ENCODE measurements at regions not wholly inside any gene's neighbourhood (a gene's known extent, or its start where the extent isn't known, plus 50 kb on each side); places are given as distances from the start of the nearest gene placed in this dataset.
"Not testable (repeated sequence)": the region's sequence is repeated elsewhere in the genome, so short reads cannot be mapped to it uniquely, and the experiment has no call there.

DNA sequence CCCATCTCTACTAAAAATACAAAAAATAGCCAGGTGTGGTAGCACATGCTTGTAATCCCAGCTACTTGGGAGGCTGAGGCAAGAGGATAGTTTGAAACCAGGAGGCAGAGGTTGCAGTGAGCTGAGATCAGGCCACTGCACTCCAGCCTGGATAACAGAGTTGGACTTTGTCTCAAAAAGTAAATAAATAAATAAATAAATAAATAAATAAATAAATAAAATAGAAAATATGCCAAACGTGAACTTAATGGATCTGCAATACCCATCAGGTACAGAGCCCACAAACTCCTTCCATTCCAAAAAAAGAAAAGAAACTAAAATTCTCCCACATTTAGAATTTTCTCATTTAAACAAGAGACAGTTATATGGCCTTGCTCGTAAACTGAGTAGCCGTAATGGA is 702.7 kb downstream of the CDH18 start:
- peaks cover 8 to 11% of the 10 kb centered on the region in 2 donors for H3K9me3 Mint-ChIP-seq
- no peaks in the 10 kb centered on the region for H3K36me3 Mint-ChIP-seq
- H3K4me3 Mint-ChIP-seq, result no peak overlapping the region
- DNase-seq, result no peak
- no peaks in the 10 kb centered on the region for H3K27me3 Mint-ChIP-seq
- ATAC-seq (replicated peaks), result no peak
- H3K4me1 Mint-ChIP-seq, result no peaks in the 10 kb centered on the region
- H3K27ac Mint-ChIP-seq, result no peak overlapping the region

DNA sequence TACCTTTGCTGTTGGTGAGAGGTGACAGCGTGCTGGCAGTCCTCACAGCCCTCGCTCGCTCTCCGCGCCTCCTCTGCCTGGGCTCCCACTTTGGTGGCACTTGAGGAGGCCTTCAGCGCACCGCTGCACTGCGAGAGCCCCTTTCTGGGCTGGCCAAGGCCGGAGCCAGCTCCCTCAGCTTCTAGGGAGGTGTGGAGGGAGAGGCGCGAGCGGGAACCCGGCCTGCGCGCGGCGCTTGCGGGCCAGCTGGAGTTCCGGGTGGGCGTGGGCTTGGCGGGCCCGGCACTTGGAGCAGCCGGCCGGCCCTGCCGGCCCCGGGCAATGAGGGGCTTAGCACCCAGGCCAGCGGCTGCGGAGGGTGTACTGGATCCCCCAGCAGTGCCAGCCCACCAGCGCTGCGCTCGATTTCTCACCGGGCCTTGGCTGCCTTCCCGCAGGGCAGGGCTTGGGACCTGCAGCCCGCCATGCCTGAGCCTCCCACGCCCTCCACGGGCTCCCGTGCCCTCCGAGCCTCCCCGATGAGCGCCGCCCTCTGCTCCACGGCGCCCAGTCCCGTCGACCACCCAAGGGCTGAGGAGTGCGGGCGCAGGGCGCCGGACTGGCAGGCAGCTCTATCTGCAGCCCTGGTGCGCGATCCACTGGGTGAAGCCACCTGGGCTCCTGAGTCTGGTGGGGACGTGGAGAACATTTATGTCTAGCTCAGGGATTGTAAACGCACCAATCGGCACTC is 700.3 kb downstream of the CDH18 start:
- H3K27ac Mint-ChIP-seq; H3K4me1 Mint-ChIP-seq; ATAC-seq (replicated peaks); DNase-seq; H3K4me3 Mint-ChIP-seq; H3K27me3 Mint-ChIP-seq; H3K36me3 Mint-ChIP-seq: not testable (repeated sequence)
- H3K9me3 Mint-ChIP-seq, result peaks cover 7 to 11% of the 10 kb centered on the region in 2 donors

DNA sequence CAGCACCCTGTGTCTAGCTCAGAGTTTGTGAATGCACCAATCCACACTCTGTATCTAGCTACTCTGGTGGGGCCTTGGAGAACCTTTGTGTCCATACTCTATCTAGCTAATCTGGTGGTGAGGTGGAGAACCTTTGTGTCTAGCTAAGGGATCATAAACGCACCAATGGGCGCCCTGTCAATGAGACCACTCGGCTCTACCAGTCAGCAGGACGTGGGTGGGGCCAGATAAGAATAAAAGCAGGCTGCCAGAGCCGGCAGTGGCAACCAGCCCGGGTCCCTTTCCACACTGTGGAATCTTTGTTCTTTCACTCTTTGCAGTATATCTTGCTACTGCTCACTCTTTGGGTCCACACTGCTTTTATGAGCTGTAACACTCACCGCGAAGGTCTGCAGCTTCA is 699.7 kb downstream of the CDH18 start:
- H3K27me3 Mint-ChIP-seq; H3K4me3 Mint-ChIP-seq; H3K27ac Mint-ChIP-seq; ATAC-seq (replicated peaks); H3K4me1 Mint-ChIP-seq; H3K9me3 Mint-ChIP-seq; H3K36me3 Mint-ChIP-seq; DNase-seq: not testable (repeated sequence)

DNA sequence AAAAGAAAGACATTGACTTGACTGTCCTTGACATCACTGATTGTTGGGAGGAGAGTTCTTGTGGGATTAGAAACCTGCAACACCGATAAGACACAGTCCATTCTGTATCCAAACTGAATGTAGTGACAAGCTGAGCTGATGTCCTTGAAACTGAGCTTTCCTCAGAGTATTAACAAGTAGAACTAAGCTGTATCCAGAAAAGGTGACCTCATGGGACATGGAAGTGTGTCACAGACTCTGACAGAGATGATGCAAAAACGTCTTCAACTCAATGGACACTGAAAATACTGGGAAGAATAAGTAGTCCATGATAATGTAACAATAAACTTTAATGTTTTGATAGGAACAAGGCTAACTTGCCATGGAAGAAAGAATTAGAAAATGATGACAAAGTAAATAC is 690.1 kb downstream of the CDH18 start:
- DNase-seq (no peak), ATAC-seq (replicated peaks) (no peak)
- Mint-ChIP-seq H3K27ac (no peak overlapping the region), H3K36me3 (no peaks in the 10 kb centered on the region), H3K4me1 (no peaks in the 10 kb centered on the region), H3K9me3 (no peaks in the 10 kb centered on the region), H3K4me3 (no peak overlapping the region), H3K27me3 (no peaks in the 10 kb centered on the region)

DNA sequence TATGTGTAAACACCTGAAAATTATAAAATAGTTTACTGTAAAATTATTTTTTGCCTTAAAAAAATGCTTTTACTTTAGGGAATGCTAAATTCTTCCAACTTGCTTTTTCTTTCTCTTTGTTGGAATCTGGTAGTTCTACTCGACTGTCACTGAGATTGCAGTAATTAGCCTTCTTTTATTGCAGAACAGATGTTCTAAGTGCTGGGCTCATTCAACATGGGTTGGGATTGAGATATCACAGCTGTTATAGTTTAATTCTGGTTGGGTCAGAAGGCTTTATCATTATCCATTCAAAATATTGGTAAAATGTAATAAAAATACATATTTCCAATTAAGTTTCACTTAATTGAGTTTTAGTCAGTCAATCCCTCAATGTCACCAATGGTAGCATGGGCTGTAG is 686.7 kb downstream of the CDH18 start:
- Mint-ChIP-seq H3K27ac (no peak overlapping the region), H3K4me3 (no peak overlapping the region), H3K27me3 (no peaks in the 10 kb centered on the region), H3K9me3 (peaks cover 5 to 6% of the 10 kb centered on the region in 2 donors), H3K4me1 (no peaks in the 10 kb centered on the region), H3K36me3 (no peaks in the 10 kb centered on the region)
- no peak for ATAC-seq (replicated peaks)
- DNase-seq, result no peak

DNA sequence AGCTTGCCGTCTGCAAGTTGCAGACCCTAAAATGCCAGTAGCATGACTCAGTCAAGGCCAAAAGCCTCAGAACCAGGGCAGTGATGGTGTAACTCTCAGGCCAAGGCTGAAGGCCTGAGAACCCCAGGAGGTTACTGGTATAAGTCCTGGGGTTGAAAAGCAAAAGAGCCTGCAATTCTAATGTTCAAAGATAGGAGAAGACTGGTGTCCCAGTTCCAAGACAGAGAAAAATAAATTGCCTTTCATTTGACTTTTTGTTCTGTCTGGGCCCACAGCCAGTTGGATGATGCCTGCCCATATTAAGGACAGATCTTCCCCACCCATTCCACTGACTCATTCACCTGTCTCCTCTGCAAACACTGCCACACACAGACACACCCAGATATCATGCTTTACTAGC is 673.2 kb downstream of the CDH18 start:
- Mint-ChIP-seq H3K4me1 (no peaks in the 10 kb centered on the region), H3K27me3 (no peaks in the 10 kb centered on the region), H3K9me3 (peaks cover 4 to 9% of the 10 kb centered on the region in 2 donors), H3K36me3 (no peaks in the 10 kb centered on the region), H3K27ac (no peak overlapping the region), H3K4me3 (no peak overlapping the region)
- DNase-seq, result no peak
- no peak for ATAC-seq (replicated peaks)

DNA sequence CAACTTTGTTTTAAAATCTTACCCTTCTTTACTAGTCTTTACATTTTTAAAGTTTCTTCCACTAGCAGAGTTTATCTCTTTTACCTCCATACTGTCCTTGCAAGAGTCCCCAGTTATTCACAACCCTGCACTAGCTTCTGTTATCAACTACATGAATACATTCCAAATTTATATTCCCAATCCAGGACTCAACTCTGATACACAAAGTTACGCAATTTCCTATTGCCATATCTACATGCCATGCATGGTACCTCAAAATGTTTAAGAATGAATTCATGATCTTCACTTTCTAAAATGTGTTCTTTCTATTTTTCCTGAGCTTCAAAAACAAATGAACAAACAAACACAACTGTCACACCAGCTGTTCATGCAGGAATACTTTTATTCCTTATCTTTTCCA is 668.7 kb downstream of the CDH18 start:
- peaks cover 4 to 8% of the 10 kb centered on the region in 2 donors for H3K9me3 Mint-ChIP-seq
- no peak overlapping the region for H3K4me3 Mint-ChIP-seq
- DNase-seq, result no peak
- ATAC-seq (replicated peaks), result no peak
- no peaks in the 10 kb centered on the region for H3K27me3 Mint-ChIP-seq
- no peaks in the 10 kb centered on the region for H3K36me3 Mint-ChIP-seq
- H3K27ac Mint-ChIP-seq, result no peak overlapping the region
- H3K4me1 Mint-ChIP-seq, result no peaks in the 10 kb centered on the region

DNA sequence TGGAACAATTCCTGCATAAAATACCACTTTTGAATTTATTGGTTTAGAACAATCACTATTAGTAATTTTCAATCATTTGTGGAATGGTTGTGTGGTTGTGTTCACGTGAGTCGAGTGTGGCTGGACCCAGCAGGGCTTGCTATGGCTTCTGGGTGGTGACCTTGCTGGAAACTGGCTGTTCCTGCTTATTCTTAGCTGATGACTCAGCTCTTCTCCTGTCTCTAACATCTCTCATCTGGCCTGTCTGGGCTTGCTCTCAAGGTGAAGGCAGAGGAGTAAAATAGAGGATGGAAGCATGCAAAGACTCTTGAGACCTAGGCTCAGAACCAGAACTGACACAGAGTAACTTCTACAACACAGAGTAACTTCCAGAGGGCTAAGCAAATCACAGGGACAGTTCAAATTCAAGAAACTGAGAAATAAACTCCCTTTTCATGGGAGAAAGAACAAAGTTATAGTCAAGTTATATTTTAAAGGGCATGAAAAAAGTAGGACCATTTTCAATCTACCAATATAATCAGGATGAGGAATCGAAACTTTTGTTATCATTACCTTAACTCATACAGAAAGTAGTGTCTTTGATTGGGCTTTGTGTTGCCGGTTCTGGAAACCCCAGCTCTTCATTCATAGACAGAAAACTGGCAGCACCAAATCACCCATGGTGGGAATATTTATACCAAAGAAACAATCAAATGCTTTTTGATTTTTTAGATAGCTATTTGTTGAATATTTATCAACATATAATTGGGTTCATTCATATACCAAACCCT is 665.1 kb downstream of the CDH18 start:
- no peaks in the 10 kb centered on the region for H3K36me3 Mint-ChIP-seq
- DNase-seq (no peak), ATAC-seq (replicated peaks) (no peak)
- peaks cover 0 to 3% of the 10 kb centered on the region in 2 donors for H3K9me3 Mint-ChIP-seq
- no peak overlapping the region for H3K27ac Mint-ChIP-seq
- H3K27me3 Mint-ChIP-seq, result no peaks in the 10 kb centered on the region
- no peak overlapping the region for H3K4me3 Mint-ChIP-seq
- H3K4me1 Mint-ChIP-seq, result no peaks in the 10 kb centered on the region

DNA sequence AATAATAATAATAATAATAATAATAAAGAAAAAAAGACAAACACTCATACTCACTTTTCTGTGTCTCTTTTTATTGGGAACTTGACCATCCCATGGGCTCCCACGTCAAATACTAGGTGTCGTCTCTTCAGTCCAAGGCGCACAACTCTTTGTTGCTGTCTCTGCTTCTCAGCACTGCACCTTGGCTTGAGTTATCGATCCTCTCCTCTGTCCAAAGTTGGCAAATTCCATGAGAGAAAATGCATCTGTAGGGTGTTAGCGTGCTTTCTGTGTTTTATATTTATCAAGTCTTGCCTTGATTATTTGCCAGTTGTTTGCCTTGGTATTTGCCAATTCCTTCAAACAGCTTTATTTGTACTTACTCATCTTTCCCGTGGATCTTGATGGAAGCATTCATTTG is 653.7 kb downstream of the CDH18 start:
- Mint-ChIP-seq H3K4me3 (no peak overlapping the region), H3K36me3 (no peaks in the 10 kb centered on the region), H3K9me3 (peaks cover 5 to 8% of the 10 kb centered on the region in 2 donors), H3K27ac (no peak overlapping the region), H3K27me3 (no peaks in the 10 kb centered on the region), H3K4me1 (no peaks in the 10 kb centered on the region)
- no peak for ATAC-seq (replicated peaks)
- no peak for DNase-seq

DNA sequence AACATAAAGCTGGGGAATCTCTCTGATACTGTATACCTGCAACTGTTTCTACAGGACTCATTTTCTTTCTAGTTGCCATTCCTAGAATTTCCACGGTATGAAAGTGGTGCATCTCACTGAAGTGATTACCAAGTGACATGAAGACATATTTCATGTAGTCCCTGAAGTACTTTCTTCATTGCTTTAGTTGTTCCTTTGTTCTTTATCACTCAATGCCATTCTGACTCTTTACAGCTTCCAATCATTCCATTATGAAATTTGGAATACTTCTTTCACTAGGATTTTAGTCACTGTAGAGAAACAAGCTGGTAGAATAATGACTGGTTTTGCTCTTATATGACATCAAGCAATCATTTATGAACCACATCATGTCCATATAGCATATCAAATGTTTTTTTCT is 645.1 kb downstream of the CDH18 start:
- ATAC-seq (replicated peaks) (no peak), DNase-seq (no peak)
- H3K27me3 Mint-ChIP-seq, result no peaks in the 10 kb centered on the region
- no peaks in the 10 kb centered on the region for H3K36me3 Mint-ChIP-seq
- H3K4me3 Mint-ChIP-seq, result no peak overlapping the region
- H3K4me1 Mint-ChIP-seq, result no peaks in the 10 kb centered on the region
- peaks cover 9 to 10% of the 10 kb centered on the region in 2 donors for H3K9me3 Mint-ChIP-seq
- H3K27ac Mint-ChIP-seq, result no peak overlapping the region

DNA sequence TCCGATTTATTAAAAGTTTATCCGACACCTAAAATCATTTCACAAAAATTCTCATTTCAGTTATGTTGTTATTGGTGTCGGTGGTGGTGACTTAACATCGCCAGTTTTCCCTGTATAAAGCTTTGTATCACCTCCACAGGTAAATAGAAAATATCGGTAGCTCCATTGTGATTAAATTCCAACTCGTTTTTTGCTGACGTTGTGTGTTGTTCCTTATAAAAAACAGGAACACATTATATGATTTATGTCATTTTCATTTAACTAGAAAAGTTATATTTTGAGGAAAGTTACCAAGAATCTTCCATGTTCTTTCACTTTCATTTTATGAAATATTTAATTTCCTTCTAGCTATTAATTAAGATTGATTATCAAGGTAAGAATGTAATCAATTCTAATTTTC is 635.9 kb downstream of the CDH18 start:
- Mint-ChIP-seq H3K36me3 (no peaks in the 10 kb centered on the region), H3K4me3 (no peak overlapping the region), H3K4me1 (no peaks in the 10 kb centered on the region), H3K27ac (no peak overlapping the region), H3K27me3 (no peaks in the 10 kb centered on the region), H3K9me3 (no peaks in the 10 kb centered on the region)
- DNase-seq (no peak), ATAC-seq (replicated peaks) (no peak)

DNA sequence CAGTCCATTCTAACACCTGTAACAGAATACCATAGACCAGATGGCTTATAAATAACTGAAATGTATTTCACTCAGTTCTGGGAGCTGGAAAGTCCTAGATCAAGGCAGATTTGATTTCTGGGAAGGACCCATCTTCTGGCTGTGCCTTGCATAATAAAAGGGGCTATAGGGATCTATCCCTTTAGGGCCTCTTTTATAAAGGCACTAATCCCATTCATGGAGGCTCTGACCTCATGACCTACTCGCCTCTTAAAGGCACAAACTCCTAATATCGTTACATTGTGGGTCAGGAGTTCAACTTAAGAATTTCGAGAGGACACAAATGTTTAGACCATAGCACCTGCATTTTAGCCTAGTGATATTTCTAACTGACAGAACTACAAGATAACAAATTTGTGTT is 619.0 kb downstream of the CDH18 start:
- H3K27me3 Mint-ChIP-seq, result no peaks in the 10 kb centered on the region
- no peak for ATAC-seq (replicated peaks)

DNA sequence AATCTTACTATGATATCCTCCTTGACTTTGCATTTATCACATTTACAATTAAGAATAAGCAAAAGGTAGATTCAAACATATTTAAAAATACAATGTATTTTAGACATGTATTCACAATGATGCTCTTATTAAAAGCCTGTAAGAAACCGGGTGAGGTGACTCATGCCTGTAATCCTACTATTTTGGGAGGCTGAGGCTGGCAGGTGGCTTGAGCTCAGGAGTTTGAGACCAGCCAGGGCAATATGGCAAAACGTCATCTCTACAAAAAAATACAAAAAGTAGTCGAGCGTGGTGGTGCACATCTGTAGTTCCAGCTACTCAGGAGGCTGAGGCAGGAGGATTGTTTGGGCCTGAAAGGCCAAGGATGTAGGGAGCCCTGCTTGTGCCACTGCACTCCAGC is 618.4 kb downstream of the CDH18 start:
- DNase-seq (no peak), ATAC-seq (replicated peaks) (no peak)
- no peaks in the 10 kb centered on the region for H3K4me1 Mint-ChIP-seq
- H3K36me3 Mint-ChIP-seq, result no peaks in the 10 kb centered on the region
- no peaks in the 10 kb centered on the region for H3K9me3 Mint-ChIP-seq
- no peak overlapping the region for H3K4me3 Mint-ChIP-seq
- H3K27ac Mint-ChIP-seq, result no peak overlapping the region
- no peaks in the 10 kb centered on the region for H3K27me3 Mint-ChIP-seq

More for the DNA sequence above, 619.0 kb downstream of the CDH18 start:
- no peaks in the 10 kb centered on the region for H3K4me1 Mint-ChIP-seq
- H3K4me3 Mint-ChIP-seq, result no peak overlapping the region
- no peaks in the 10 kb centered on the region for H3K9me3 Mint-ChIP-seq
- H3K27ac Mint-ChIP-seq, result no peak overlapping the region
- DNase-seq, result no peak
- no peaks in the 10 kb centered on the region for H3K36me3 Mint-ChIP-seq

DNA sequence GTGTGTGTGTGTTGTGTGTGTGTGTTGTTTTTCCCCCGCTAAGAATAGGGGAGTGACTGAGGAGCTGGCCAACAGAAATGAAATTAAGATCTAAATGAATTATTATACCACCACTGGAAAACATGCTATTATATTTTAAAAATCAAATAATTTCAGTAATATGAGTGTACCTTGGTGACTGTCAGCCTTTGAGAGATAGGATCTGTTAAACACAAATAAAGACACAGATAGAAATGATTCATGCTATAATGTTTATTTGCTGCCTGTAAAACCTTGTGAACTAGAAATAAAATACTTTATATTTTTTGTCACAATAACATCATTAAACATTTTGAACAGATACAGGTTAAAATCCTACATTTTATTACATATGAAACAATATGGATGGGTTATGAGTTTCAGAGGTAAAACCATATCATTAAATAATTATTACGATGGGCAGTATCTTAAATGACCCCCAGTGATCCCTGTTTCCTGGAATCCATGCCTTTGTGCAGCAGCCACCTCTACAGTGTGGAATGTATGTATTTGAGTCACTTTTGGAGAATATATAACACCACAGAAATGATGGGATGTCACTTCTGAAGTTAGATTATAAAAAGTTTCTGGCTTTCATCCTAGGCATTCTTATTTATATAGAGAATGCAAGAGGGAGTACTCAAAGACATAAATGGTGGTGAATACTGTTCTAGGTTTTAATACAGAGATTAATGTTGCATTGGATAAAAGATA is 617.2 kb downstream of the CDH18 start:
- ATAC-seq (replicated peaks) (no peak), DNase-seq (no peak)
- Mint-ChIP-seq H3K27ac (no peak overlapping the region), H3K36me3 (no peaks in the 10 kb centered on the region), H3K4me3 (no peak overlapping the region), H3K27me3 (no peaks in the 10 kb centered on the region), H3K9me3 (no peaks in the 10 kb centered on the region), H3K4me1 (no peaks in the 10 kb centered on the region)

DNA sequence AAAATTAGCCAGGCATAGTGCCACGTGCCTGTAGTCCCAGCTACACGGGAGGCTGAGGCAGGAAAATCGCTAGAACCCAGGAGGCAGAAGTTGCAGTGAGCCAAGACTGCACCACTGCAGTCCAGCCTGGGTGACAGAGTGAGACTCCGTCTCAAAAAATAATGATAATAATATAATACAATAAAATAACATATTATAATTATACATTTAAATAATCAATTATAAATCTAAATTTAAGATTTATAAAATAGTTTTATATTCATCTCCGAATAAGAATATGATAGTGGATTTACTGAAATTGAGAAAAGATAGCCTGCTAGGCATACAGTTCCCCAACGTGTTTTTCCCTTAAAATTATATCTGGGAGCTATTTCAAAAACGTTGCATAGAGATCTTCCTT is 599.6 kb downstream of the CDH18 start:
- no peak overlapping the region for H3K4me3 Mint-ChIP-seq
- H3K27ac Mint-ChIP-seq, result no peak overlapping the region
- H3K36me3 Mint-ChIP-seq, result no peaks in the 10 kb centered on the region
- DNase-seq (no peak), ATAC-seq (replicated peaks) (no peak)
- H3K27me3 Mint-ChIP-seq, result no peaks in the 10 kb centered on the region
- peaks cover 0 to 10% of the 10 kb centered on the region in 2 donors for H3K9me3 Mint-ChIP-seq
- no peaks in the 10 kb centered on the region for H3K4me1 Mint-ChIP-seq
